MCF 10A (cell line): ENCODE measurements at regions not wholly inside any gene's neighbourhood (a gene's known extent, or its start where the extent isn't known, plus 50 kb on each side); places are given as distances from the start of the nearest gene placed in this dataset.

ENCODE experiments used
- BruUV-seq: library from RNA; stranded (reverse); fragments of 400-500 nt; replicated peaks from 2 replicates; lab custom pipeline; 2021; lab: Mats Ljungman, UMichigan
- CTCF ChIA-PET: fragments of 300-600 bp; sonication (Branson Sonifier 250); formaldehyde crosslinking; extraction: SDS; loops from one replicate; lab custom pipeline; 2021; ENCODE audit warnings: antibody characterized with exemption, inconsistent platforms; lab: Yijun Ruan, JAX
- POLR2A ChIA-PET: fragments of 300-600, 350-650 bp; sonication (Branson Sonifier 250); formaldehyde crosslinking; extraction: SDS; loops from one replicate; lab custom pipeline; 2020; ENCODE audit warnings: antibody characterized with exemption, inconsistent platforms; lab: Yijun Ruan, JAX
- DNase-seq: peaks from one replicate; pipeline ENCODE4 v3.0.0-alpha.2; 2018; ENCODE audit not compliant: unreplicated experiment
- H3K27ac Mint-ChIP-seq: one replicate; pipeline ENCODE4 v1.8.0; 2022; ENCODE audit warnings: mild to moderate bottlenecking, low read depth, mixed read lengths; ENCODE audit not compliant: unreplicated experiment
- H3K27me3 Mint-ChIP-seq: one replicate; pipeline ENCODE4 v1.8.0; 2022; ENCODE audit warnings: mixed read lengths; ENCODE audit not compliant: insufficient read depth, unreplicated experiment
- H3K36me3 Mint-ChIP-seq: one replicate; pipeline ENCODE4 v1.8.0; 2022; ENCODE audit warnings: mild to moderate bottlenecking, moderate library complexity, mixed read lengths; ENCODE audit not compliant: insufficient read depth, unreplicated experiment
- H3K4me1 Mint-ChIP-seq: one replicate; pipeline ENCODE4 v1.8.0; 2022; ENCODE audit warnings: mixed read lengths; ENCODE audit not compliant: insufficient read depth, unreplicated experiment
- H3K4me3 Mint-ChIP-seq: one replicate; pipeline ENCODE4 v1.8.0; 2022; ENCODE audit warnings: mild to moderate bottlenecking, moderate library complexity, mixed read lengths; ENCODE audit not compliant: unreplicated experiment
- H3K9me3 Mint-ChIP-seq: one replicate; pipeline ENCODE4 v1.8.0; 2022; ENCODE audit warnings: mixed read lengths; ENCODE audit not compliant: unreplicated experiment
- intact Hi-C: fragments of 100-400 bp; cut with micrococcal nuclease; formaldehyde crosslinking; loops from 2 replicates; pipeline ENCODE4 v1.14.1; 2022
- TF ChIP-seq, protein P1 (sequence below): fragments of 200-600 bp; IDR thresholded peaks from one replicate; pipeline ENCODE4 v1.8.0; 2022; ENCODE audit warnings: antibody characterized with exemption, mild to moderate bottlenecking; ENCODE audit not compliant: unreplicated experiment

DNA sequence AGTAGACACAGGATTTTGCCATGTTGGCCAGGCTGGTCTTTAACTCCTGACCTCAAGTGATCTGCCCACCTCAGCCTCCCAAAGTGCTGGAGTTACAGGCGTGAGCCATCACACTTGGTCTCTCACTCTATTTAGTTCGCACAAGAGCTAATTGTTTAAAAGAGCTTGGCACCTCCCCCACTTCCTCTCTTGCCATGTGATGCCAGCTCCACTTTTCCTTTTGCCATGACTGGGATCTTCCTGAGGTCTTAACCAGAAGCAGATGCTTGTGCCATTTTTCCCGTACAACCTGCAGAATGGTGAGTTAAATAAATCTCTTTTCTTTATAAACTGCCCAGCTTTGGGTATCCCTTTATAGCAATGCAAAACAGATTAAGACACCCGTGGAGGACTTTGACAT lies 200.1 kb upstream of the FRMD6 start:
- Mint-ChIP-seq H3K4me3 (no peak overlapping the region), H3K27ac (no peak overlapping the region), H3K27me3 (no peaks in the 10 kb centered on the region), H3K4me1 (peaks cover 30% of the 10 kb centered on the region), H3K9me3 (peaks cover 2% of the 10 kb centered on the region), H3K36me3 (no peaks in the 10 kb centered on the region)
- no TSS peak for BruUV-seq
- DNase-seq, result no peak
- CTCF ChIA-PET, result interaction anchor here (1.4 kb wide), 1 partner anchor 201 kb away, joined by 4 read pairs; no protein-coding TSS in a partner anchor
- intact Hi-C loops, result no loop called here
- POLR2A ChIA-PET, result interaction anchor here (1.5 kb wide), 1 partner anchor 37 kb away, joined by 4 read pairs; no protein-coding TSS in a partner anchor
- TF ChIP-seq, protein P1, sequence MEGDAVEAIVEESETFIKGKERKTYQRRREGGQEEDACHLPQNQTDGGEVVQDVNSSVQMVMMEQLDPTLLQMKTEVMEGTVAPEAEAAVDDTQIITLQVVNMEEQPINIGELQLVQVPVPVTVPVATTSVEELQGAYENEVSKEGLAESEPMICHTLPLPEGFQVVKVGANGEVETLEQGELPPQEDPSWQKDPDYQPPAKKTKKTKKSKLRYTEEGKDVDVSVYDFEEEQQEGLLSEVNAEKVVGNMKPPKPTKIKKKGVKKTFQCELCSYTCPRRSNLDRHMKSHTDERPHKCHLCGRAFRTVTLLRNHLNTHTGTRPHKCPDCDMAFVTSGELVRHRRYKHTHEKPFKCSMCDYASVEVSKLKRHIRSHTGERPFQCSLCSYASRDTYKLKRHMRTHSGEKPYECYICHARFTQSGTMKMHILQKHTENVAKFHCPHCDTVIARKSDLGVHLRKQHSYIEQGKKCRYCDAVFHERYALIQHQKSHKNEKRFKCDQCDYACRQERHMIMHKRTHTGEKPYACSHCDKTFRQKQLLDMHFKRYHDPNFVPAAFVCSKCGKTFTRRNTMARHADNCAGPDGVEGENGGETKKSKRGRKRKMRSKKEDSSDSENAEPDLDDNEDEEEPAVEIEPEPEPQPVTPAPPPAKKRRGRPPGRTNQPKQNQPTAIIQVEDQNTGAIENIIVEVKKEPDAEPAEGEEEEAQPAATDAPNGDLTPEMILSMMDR, result no peak

DNA sequence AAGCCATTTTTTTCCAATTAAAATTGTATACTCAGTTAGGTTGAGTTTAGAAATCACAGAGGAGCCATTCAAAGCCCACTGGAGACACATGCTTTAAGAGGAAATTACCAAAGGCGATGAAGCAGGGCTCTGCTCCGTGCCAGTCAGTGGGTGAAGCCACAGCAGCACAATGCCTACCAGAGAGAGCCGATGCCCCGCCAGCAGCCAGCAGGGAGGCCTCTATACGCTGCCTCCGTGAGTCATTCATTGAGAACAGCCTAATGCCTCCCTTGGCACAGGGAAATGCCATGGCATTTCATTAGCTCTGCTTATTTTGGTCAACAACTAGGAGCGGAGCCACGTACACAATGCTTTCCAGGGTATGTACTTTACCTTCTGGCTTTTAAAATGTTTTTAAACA lies 197.8 kb upstream of the FRMD6 start:
- TF ChIP-seq, protein P1, result no peak
- H3K4me1 Mint-ChIP-seq, result peaks cover 36% of the 10 kb centered on the region
- ChIA-PET CTCF (interaction anchor here (0.5 to 1.0 kb wide), 8 partner anchors 24 to 265 kb away, joined by 3 to 4 read pairs (median 3); no protein-coding TSS in a partner anchor), POLR2A (interaction anchor here (0.6 to 2.2 kb wide), 11 partner anchors 9 to 211 kb away, joined by 3 to 10 read pairs (median 5); no protein-coding TSS in a partner anchor)
- peak overlapping the region; percentile 33 for H3K27ac Mint-ChIP-seq
- no TSS peak for BruUV-seq
- peaks cover 8% of the 10 kb centered on the region for H3K9me3 Mint-ChIP-seq
- H3K36me3 Mint-ChIP-seq, result no peaks in the 10 kb centered on the region
- no peak overlapping the region for H3K4me3 Mint-ChIP-seq
- peak; percentile 87 for DNase-seq
- H3K27me3 Mint-ChIP-seq, result no peaks in the 10 kb centered on the region
- intact Hi-C loops, result no loop called here

DNA sequence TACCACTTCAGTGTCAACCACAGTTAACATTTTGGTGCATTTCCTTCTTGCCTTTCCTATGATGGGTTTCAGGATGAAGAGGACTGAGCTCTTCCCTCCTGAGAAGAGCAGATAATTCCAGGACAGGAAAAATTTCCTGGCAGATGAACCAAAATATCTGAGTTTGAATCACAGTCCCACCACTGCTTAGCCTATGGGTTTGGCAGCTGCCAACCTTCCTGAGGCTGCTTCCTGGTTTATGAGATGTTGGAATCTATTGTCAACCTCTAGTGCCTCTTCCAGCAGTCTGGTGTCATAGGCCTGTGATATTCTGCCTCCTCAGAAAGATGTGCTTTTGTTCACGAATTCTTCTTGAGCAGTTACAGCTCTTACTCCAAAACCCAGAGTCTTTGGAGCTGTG lies 197.4 kb upstream of the FRMD6 start:
- peak overlapping the region; percentile 33 for H3K27ac Mint-ChIP-seq
- DNase-seq, result peak; percentile 11
- POLR2A ChIA-PET, result interaction anchor here (0.8 to 2.2 kb wide), 10 partner anchors 10 to 117 kb away, joined by 3 to 10 read pairs (median 6); no protein-coding TSS in a partner anchor
- BruUV-seq, result no TSS peak
- H3K4me3 Mint-ChIP-seq, result no peak overlapping the region
- intact Hi-C loops, result no loop called here
- peaks cover 36% of the 10 kb centered on the region for H3K4me1 Mint-ChIP-seq
- H3K36me3 Mint-ChIP-seq, result no peaks in the 10 kb centered on the region
- peaks cover 8% of the 10 kb centered on the region for H3K9me3 Mint-ChIP-seq
- no peaks in the 10 kb centered on the region for H3K27me3 Mint-ChIP-seq
- TF ChIP-seq, protein P1, result no peak
- CTCF ChIA-PET, result interaction anchor here (0.5 to 1.0 kb wide), 8 partner anchors 14 to 264 kb away, joined by 3 to 4 read pairs (median 3); no protein-coding TSS in a partner anchor

DNA sequence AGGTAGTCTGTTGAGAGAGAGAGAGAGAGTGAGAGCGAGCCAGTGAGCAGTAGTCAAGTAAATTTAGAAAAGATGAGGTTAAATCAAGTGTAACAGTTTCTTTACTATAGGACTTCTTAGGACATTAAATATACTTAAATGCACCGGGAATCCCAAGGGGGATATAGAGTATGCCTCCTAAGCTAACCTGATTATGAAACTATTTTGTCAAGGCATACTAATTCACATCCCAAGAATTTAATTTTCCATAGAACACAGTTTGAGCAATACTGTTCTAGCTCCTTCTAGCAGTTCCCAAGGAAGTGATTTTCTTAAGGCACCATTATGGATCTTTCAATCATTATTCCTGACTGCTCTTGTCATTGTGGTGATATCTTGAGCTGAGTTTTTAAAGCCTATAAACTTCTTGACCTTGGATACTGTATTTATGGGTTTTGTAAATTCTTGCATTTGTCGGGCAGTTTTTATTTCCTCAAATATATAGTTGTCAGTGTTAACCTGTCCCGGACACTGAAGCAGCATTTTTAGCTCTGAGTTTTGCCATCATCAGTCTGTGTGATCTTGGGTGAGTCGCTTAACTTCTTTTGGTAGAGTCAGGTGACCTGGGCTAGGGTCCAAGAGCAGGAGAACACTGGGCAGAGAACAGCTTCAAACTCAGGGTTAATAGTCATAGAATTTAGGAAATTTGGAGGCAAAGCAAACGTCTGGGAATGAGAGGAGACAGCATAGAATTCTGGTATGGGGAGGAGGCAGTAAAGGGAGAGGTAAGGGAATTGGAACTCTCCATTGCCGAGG lies 196.5 kb upstream of the FRMD6 start:
- peak; percentile 27 for DNase-seq
- CTCF ChIA-PET, result interaction anchor here (0.6 to 1.1 kb wide), 3 partner anchors 9 to 605 kb away, joined by 3 to 5 read pairs (median 4); no protein-coding TSS in a partner anchor
- no TSS peak for BruUV-seq
- peaks cover 36% of the 10 kb centered on the region for H3K4me1 Mint-ChIP-seq
- H3K27me3 Mint-ChIP-seq, result no peaks in the 10 kb centered on the region
- intact Hi-C loops, result no loop called here
- TF ChIP-seq, protein P1, result no peak
- peak overlapping the region; percentile 61 for H3K27ac Mint-ChIP-seq
- H3K4me3 Mint-ChIP-seq, result peak overlapping the region; percentile 26
- peaks cover 8% of the 10 kb centered on the region for H3K9me3 Mint-ChIP-seq
- H3K36me3 Mint-ChIP-seq, result no peaks in the 10 kb centered on the region
- POLR2A ChIA-PET, result interaction anchor here (0.6 to 2.2 kb wide), 10 partner anchors 8 to 167 kb away, joined by 3 to 10 read pairs (median 4); no protein-coding TSS in a partner anchor
